Breast epithelium (tissue), 3 donors: ENCODE measurements at regions not wholly inside any gene's neighbourhood (a gene's known extent, or its start where the extent isn't known, plus 50 kb on each side); places are given as distances from the start of the nearest gene placed in this dataset.

Experiments
- POLR2A ChIP-seq: fragments of 450-650 bp; IDR thresholded peaks from one replicate; pipeline ENCODE4 v1.6.1; 2016; ENCODE audit warnings: antibody characterized with exemption, mild to moderate bottlenecking, moderate library complexity
- POLR2AphosphoS5 ChIP-seq, 3 donors: sonication (generic); formaldehyde crosslinking; IDR thresholded peaks; one replicate each; pipeline ENCODE4 v1.6.1; 2017; ENCODE audit warnings: antibody characterized with exemption in 3 of 3

GRCh38 chr11:104320956-104321355, 157.0 kb upstream of the PDGFD start:
- TF ChIP-seq POLR2A (no peak), POLR2AphosphoS5 (IDR thresholded peaks at IDR 0.05) (no peak)
